BJ (cell line): ENCODE measurements at regions not wholly inside any gene's neighbourhood (a gene's known extent, or its start where the extent isn't known, plus 50 kb on each side); places are given as distances from the start of the nearest gene placed in this dataset.

ENCODE experiments used
- CTCF ChIA-PET: fragments of 350-600 bp; formaldehyde crosslinking; extraction: SDS; loops from one replicate; lab custom pipeline; 2021; ENCODE audit warnings: antibody characterized with exemption, inconsistent platforms; lab: Yijun Ruan, JAX
- POLR2A ChIA-PET: fragments of 300-600 bp; sonication (Branson Sonifier 250); formaldehyde crosslinking; extraction: SDS; loops from one replicate; lab custom pipeline; 2021; ENCODE audit warnings: antibody characterized with exemption; lab: Charles Lee
- DNase-seq: peaks from one replicate; pipeline ENCODE4 v3.0.0-alpha.2; 2011; ENCODE audit warnings: low read depth
- H3K27me3 ChIP-seq: 2 replicates; pipeline ENCODE4 v1.6.0; 2011; ENCODE audit warnings: low read length; ENCODE audit not compliant: control insufficient read depth, insufficient read depth
- H3K36me3 ChIP-seq: 2 replicates; pipeline ENCODE4 v1.5.1; 2011; ENCODE audit warnings: low read length; ENCODE audit not compliant: control insufficient read depth, insufficient read depth
- H3K4me3 ChIP-seq: 2 replicates; pipeline ENCODE4 v1.5.1; 2011; ENCODE audit warnings: low read depth, mild to moderate bottlenecking, control low read depth, low read length
- CTCF ChIP-seq: IDR thresholded peaks from 2 replicates; pipeline ENCODE4 v1.5.1; 2011; ENCODE audit warnings: low read depth, mild to moderate bottlenecking, control low read depth, inconsistent platforms, low read length, moderate library complexity; ENCODE audit not compliant: insufficient read depth

DNA sequence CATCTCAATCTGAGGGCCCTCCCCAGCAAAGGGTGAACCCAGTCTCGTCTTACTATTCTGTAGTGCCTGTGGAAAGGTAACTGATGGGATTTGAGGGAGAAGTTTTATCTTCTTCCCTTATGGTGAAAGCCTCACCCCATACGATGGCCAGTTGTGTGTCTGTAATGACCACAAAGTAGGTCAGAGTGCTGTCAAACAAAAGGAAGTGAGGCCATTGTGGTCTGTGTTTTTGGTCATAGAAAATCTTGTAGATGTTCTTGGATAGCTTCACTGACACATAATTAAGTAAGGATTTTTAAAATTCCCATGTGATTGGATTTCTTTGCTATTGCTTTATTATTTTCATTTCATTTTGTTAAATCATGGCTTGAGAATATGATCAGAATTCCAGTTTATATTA is 505.1 kb upstream of the KLF4 start:
- ChIA-PET CTCF (no interaction called here), POLR2A (no interaction called here)
- no peak for DNase-seq
- Histone ChIP-seq H3K4me3 (no peak overlapping the region), H3K36me3 (no peaks in the 10 kb centered on the region), H3K27me3 (no peaks in the 10 kb centered on the region)
- TF ChIP-seq CTCF: no peak

DNA sequence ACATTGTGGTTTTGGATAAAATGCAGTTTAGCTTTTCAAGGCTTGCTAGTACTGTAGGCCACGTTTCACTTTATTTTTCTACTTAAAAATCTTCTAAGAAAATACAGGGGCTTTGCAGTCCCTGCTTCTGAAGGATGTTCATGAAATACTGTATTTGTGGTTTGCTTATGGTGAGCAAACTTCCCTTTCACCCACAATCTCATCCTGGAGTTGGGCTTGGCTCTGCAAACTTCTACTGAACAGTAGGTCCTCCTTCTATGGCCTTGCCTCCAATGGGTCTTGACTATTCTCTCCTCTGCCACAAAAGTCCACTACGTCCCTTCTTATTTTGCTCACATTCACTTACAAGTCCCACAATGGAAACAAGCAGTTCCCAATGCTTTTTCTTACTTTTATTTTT is 502.7 kb upstream of the KLF4 start:
- ChIA-PET CTCF (no interaction called here), POLR2A (no interaction called here)
- H3K4me3 ChIP-seq: no peak overlapping the region
- H3K27me3 ChIP-seq: no peaks in the 10 kb centered on the region
- TF ChIP-seq CTCF: no peak
- DNase-seq: no peak
- no peaks in the 10 kb centered on the region for H3K36me3 ChIP-seq

DNA sequence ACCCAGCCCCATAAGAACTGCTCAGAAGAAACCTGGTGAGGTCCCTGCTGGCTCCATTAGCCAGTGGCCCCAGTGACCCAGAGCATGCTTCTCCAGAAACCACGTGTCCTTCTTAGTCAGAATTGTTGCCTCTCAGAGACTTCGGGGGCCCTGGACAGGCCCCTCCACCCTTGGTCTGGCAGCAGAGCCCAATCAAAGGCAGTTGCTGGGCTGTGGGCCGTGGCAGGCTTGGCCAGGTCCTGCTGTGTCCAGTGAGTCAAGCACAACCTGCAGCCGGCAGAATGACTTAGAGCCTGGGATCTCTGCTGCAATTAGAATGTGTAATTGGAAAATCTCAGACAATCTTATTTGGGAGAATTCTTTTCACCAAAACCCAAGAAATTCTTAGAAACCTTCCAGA is 502.0 kb upstream of the KLF4 start:
- CTCF ChIA-PET: no interaction called here

GRCh38 chr9:107989544-107989943 is 500.0 kb upstream of the KLF4 start:
- Histone ChIP-seq H3K27me3 (no peaks in the 10 kb centered on the region), H3K36me3 (no peaks in the 10 kb centered on the region), H3K4me3 (no peak overlapping the region)
- no peak for TF ChIP-seq CTCF
- ChIA-PET CTCF (interaction anchor here (0.5 kb wide), 1 partner anchor 73 kb away, joined by 4 read pairs; no protein-coding TSS in a partner anchor), POLR2A (no interaction called here)
- DNase-seq: no peak

More for the DNA sequence above, 502.0 kb upstream of the KLF4 start:
- TF ChIP-seq CTCF: no peak
- no peaks in the 10 kb centered on the region for H3K27me3 ChIP-seq
- no peak for DNase-seq
- H3K4me3 ChIP-seq: no peak overlapping the region
- POLR2A ChIA-PET: no interaction called here
- H3K36me3 ChIP-seq: no peaks in the 10 kb centered on the region

GRCh38 chr9:107989099-107989498 is 499.5 kb upstream of the KLF4 start:
- DNase-seq: no peak
- CTCF ChIA-PET: no interaction called here
- no peaks in the 10 kb centered on the region for H3K27me3 ChIP-seq
- TF ChIP-seq CTCF: no peak
- no peak overlapping the region for H3K4me3 ChIP-seq
- POLR2A ChIA-PET: no interaction called here
- H3K36me3 ChIP-seq: no peaks in the 10 kb centered on the region
